Stomach (tissue), 8 donors: ENCODE measurements at regions not wholly inside any gene's neighbourhood (a gene's known extent, or its start where the extent isn't known, plus 50 kb on each side); places are given as distances from the start of the nearest gene placed in this dataset.

Source experiments
- DNase-seq, 2 donors: peaks; one replicate each; pipeline versions ENCODE4 v3.0.0 to v3.0.0-alpha.2; 2013 to 2019
- H3K27ac ChIP-seq, 5 donors: fragments of 200-600 bp in 4 of 5; sonication (generic) in 4 of 5; one replicate each; pipeline ENCODE4 v1.5.1; 2013 to 2019; ENCODE audit warnings: mild to moderate bottlenecking in 1 of 5, moderate library complexity in 1 of 5
- H3K27me3 ChIP-seq, 3 donors: fragments of 200-600 bp; sonication (generic); one replicate each; pipeline ENCODE4 v1.5.1; 2017 to 2019; ENCODE audit warnings: mixed run types in 1 of 3
- H3K36me3 ChIP-seq, 4 donors: fragments of 200-600 bp; sonication (generic); 1 replicate in 3 of 4; 2 replicates in 1 of 4; pipeline ENCODE4 v1.5.1; 2016 to 2019
- H3K4me1 ChIP-seq, 4 donors: fragments of 200-600 bp; sonication (generic); one replicate each; pipeline ENCODE4 v1.5.1; 2016 to 2019
- H3K4me3 ChIP-seq, 4 donors: fragments of 200-600 bp; sonication (generic) in 3 of 4; one replicate each; pipeline ENCODE4 v1.5.1; 2016 to 2019; ENCODE audit warnings: mild to moderate bottlenecking in 1 of 4
- H3K9me3 ChIP-seq, 4 donors: fragments of 200-600 bp; sonication (generic); one replicate each; pipeline ENCODE4 v1.5.1; 2016 to 2019
- EP300 ChIP-seq: sonication (generic); formaldehyde crosslinking; IDR thresholded peaks from one replicate; pipeline ENCODE4 v1.6.1; 2017; ENCODE audit warnings: antibody characterized with exemption
- POLR2A ChIP-seq, 4 donors: fragments of 450-650 bp; IDR thresholded peaks; one replicate each; pipeline ENCODE4 v1.6.1; 2016; ENCODE audit warnings: antibody characterized with exemption in 4 of 4, control low read depth in 2 of 4, mild to moderate bottlenecking in 1 of 4, moderate library complexity in 1 of 4
- POLR2AphosphoS5 ChIP-seq, 3 donors: sonication (generic); formaldehyde crosslinking; IDR thresholded peaks; one replicate each; pipeline ENCODE4 v1.6.1; 2016; ENCODE audit warnings: antibody characterized with exemption in 3 of 3
- WGBS, 5 donors: extraction: QIAGEN DNeasy Blood & Tissue Kit in 3 of 5; methylation state at CpG; one replicate each; pipeline versions ENCODE4 v1.1.5 to v1.1.7; 2013 to 2018; 5-methylcytosine and 5-hydroxymethylcytosine counted together
- intact Hi-C: fragments of 100-400 bp; cut with DNase I; formaldehyde crosslinking; loops from one replicate; pipeline ENCODE4 v1.15.1; 2023; ENCODE audit warnings: low total_unique reads
- TF ChIP-seq, protein P1 (sequence below), 7 experiments: fragments of 450-650 bp in 4 of 7; fragments of 200-600 bp in 3 of 7; sonication (generic) in 3 of 7; IDR thresholded peaks; one replicate each; pipeline ENCODE4 v1.5.1; 2016 to 2019; ENCODE audit warnings: antibody characterized with exemption in 7 of 7, control low read depth in 2 of 7, mild to moderate bottlenecking in 1 of 7
- donor health status: healthy with polysubstance abuse.
- donor health status: Bipolar disorder and iron deficiency.
- donor health status: healthy.

- no peaks in the 10 kb centered on the region for H3K36me3 ChIP-seq
- no peak overlapping the region for H3K27ac ChIP-seq
- TF ChIP-seq, protein P1, sequence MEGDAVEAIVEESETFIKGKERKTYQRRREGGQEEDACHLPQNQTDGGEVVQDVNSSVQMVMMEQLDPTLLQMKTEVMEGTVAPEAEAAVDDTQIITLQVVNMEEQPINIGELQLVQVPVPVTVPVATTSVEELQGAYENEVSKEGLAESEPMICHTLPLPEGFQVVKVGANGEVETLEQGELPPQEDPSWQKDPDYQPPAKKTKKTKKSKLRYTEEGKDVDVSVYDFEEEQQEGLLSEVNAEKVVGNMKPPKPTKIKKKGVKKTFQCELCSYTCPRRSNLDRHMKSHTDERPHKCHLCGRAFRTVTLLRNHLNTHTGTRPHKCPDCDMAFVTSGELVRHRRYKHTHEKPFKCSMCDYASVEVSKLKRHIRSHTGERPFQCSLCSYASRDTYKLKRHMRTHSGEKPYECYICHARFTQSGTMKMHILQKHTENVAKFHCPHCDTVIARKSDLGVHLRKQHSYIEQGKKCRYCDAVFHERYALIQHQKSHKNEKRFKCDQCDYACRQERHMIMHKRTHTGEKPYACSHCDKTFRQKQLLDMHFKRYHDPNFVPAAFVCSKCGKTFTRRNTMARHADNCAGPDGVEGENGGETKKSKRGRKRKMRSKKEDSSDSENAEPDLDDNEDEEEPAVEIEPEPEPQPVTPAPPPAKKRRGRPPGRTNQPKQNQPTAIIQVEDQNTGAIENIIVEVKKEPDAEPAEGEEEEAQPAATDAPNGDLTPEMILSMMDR (IDR thresholded peaks at IDR 0.05), result no peak
- TF ChIP-seq POLR2AphosphoS5 (IDR thresholded peaks at IDR 0.05) (no peak), EP300 (no peak), POLR2A (IDR thresholded peaks at IDR 0.05) (no peak)
- no peak for DNase-seq
- H3K4me1 ChIP-seq, result no peaks in the 10 kb centered on the region
- 39 to 56% (median 49%) methylated on average over 4 of the region's 4 CpGs for WGBS, 5 donors
- H3K4me3 ChIP-seq, result no peak overlapping the region
- H3K27me3 ChIP-seq, result no peaks in the 10 kb centered on the region
- H3K9me3 ChIP-seq, result peaks cover 0 to 10% (median 2%) of the 10 kb centered on the region in 4 donors
- intact Hi-C loops, result no loop called here
Measured at GRCh38 chr16:6068063-6068462, 970.5 kb upstream of the EEF2KMT start.

DNA sequence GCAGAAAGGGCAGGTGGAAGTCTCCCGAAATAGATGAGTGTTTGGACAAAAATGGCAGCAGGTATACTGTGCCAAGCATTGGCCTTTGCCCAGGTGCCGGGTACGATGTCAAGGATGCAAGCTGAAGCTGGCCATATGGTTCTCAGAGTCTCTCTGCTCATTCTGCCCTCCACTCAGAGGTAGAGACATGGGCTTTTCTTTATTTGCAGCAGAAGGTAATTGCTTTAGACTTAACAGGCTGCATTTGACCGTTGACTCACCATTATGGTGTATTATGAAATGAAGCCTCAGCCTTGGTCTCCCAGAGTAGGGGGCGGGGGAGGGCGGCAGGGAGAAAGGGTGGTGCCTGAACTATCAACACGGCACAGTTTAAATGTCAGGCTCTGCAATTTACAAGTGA, 969.1 kb upstream of the EEF2KMT start:
- TF ChIP-seq POLR2AphosphoS5 (IDR thresholded peaks at IDR 0.05), result no peak
- TF ChIP-seq, protein P1 (IDR thresholded peaks at IDR 0.05), result no peak
- Histone ChIP-seq H3K27me3 (no peaks in the 10 kb centered on the region), H3K27ac (no peak overlapping the region), H3K9me3 (peaks cover 0 to 5% (median 1%) of the 10 kb centered on the region in 4 donors), H3K4me3 (no peak overlapping the region), H3K36me3 (no peaks in the 10 kb centered on the region), H3K4me1 (no peaks in the 10 kb centered on the region)
- DNase-seq, result no peak
- WGBS, 5 donors, result 55 to 68% (median 63%) methylated on average over 7 of the region's 7 CpGs
- intact Hi-C loops, result no loop called here

DNA sequence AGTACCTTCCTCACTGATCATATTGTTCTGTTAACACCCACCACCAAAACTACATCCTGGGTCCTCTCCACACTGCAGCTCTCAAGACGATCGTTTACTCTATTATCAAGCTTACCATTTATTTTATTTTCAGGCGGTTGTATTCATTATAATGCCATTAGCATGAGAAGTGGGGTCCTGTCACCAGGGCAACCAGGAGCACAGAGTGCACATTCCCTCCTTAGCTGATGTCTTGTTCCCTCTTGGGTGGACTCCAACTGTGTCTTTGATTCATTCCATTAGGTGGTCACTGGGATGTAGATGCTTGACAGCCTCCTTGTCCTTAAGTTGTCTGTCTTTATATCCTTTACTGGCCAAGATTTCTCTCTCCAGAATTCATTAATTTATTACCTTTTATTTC, 965.9 kb upstream of the EEF2KMT start:
- H3K4me1 ChIP-seq, result no peaks in the 10 kb centered on the region
- H3K4me3 ChIP-seq, result no peak overlapping the region
- TF ChIP-seq, protein P1 (IDR thresholded peaks at IDR 0.05), result no peak
- no peak for TF ChIP-seq EP300
- intact Hi-C loops, result no loop called here
- H3K27me3 ChIP-seq, result no peaks in the 10 kb centered on the region
- no peak for DNase-seq
- no peak overlapping the region for H3K27ac ChIP-seq
- peaks cover 0 to 6% (median 0%) of the 10 kb centered on the region in 4 donors for H3K9me3 ChIP-seq
- no peaks in the 10 kb centered on the region for H3K36me3 ChIP-seq
- 45 to 69% (median 59%) methylated on average over 3 of the region's 3 CpGs for WGBS, 5 donors

DNA sequence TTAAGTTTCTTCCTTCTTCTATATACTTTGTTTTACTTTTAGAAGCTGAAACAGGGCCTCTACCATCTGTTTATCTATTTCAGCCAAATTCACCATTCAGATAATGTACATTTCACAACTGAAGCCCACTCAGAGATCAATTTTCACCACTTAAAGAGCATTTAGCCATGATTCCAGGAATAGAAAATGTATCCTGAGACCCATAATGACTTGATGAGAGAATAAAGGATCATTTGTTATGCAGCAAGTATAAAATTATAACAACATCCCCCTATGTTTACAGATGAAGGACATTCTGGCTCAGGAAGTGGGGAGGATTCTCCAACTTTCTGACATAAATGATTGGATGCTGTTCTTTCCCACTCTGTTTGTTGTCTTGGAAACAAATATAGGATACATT, 962.1 kb upstream of the EEF2KMT start:
- no peaks in the 10 kb centered on the region for H3K36me3 ChIP-seq
- no peaks in the 10 kb centered on the region for H3K4me1 ChIP-seq
- intact Hi-C loops, result no loop called here
- H3K27me3 ChIP-seq, result no peaks in the 10 kb centered on the region
- no peak for DNase-seq
- no peak overlapping the region for H3K27ac ChIP-seq
- TF ChIP-seq EP300 (no peak), POLR2AphosphoS5 (IDR thresholded peaks at IDR 0.05) (no peak), POLR2A (IDR thresholded peaks at IDR 0.05) (no peak)
- TF ChIP-seq, protein P1 (IDR thresholded peaks at IDR 0.05), result no peak
- H3K9me3 ChIP-seq, result peaks cover 0 to 6% (median 0%) of the 10 kb centered on the region in 4 donors
- H3K4me3 ChIP-seq, result no peak overlapping the region

GRCh38 chr16:6057821-6058220, 960.2 kb upstream of the EEF2KMT start:
- no peak for DNase-seq
- Histone ChIP-seq H3K4me1 (no peaks in the 10 kb centered on the region), H3K9me3 (peaks cover 0 to 6% (median 0%) of the 10 kb centered on the region in 4 donors), H3K4me3 (no peak overlapping the region), H3K36me3 (no peaks in the 10 kb centered on the region), H3K27me3 (no peaks in the 10 kb centered on the region), H3K27ac (no peak overlapping the region)
- 39 to 48% (median 40%) methylated on average over 6 of the region's 6 CpGs for WGBS, 5 donors
- intact Hi-C loops, result no loop called here
- no peak for TF ChIP-seq POLR2A (IDR thresholded peaks at IDR 0.05)
- TF ChIP-seq, protein P1 (IDR thresholded peaks at IDR 0.05), result no peak
- TF ChIP-seq EP300, result no peak
- no peak for TF ChIP-seq POLR2AphosphoS5 (IDR thresholded peaks at IDR 0.05)
